HG02759 (cell line): ENCODE measurements at regions not wholly inside any gene's neighbourhood (a gene's known extent, or its start where the extent isn't known, plus 50 kb on each side); places are given as distances from the start of the nearest gene placed in this dataset.

ENCODE experiments used
- ATAC-seq: cut with Tn5 transposase; IDR thresholded peaks from one replicate; pipeline ENCODE4 v1.9.1; 2021; ENCODE audit warnings: mild to moderate bottlenecking, moderate library complexity; ENCODE audit not compliant: unreplicated experiment

- ATAC-seq: no peak
Observed at GRCh38 chr4:45795135-45795534, 328.7 kb downstream of the GABRG1 start.

- no peak for ATAC-seq
Observed at GRCh38 chr4:45778514-45778913, 345.3 kb downstream of the GABRG1 start.

- ATAC-seq: no peak
Observed at GRCh38 chr4:45776146-45776545, 347.7 kb downstream of the GABRG1 start.

GRCh38 chr4:45770958-45771357, 352.9 kb downstream of the GABRG1 start:
- ATAC-seq: no peak

- no peak for ATAC-seq
Observed at GRCh38 chr4:45765521-45765920, 358.3 kb downstream of the GABRG1 start.

GRCh38 chr4:45751877-45752530, 371.9 kb downstream of the GABRG1 start:
- ATAC-seq: no peak

GRCh38 chr4:45750721-45751120, 373.1 kb downstream of the GABRG1 start:
- no peak for ATAC-seq

- ATAC-seq: no peak
Observed at GRCh38 chr4:45745741-45746140, 378.1 kb downstream of the GABRG1 start.

- ATAC-seq: no peak
Observed at GRCh38 chr4:45741897-45742296, 382.0 kb downstream of the GABRG1 start.

- ATAC-seq: no peak
Observed at GRCh38 chr4:45732161-45732560, 391.7 kb downstream of the GABRG1 start.

GRCh38 chr4:45716093-45716492, 407.8 kb downstream of the GABRG1 start:
- no peak for ATAC-seq

GRCh38 chr4:45713996-45714395, 409.9 kb downstream of the GABRG1 start:
- ATAC-seq: no peak

- ATAC-seq: no peak
Observed at GRCh38 chr4:45701621-45702020, 422.2 kb downstream of the GABRG1 start.

GRCh38 chr4:45693746-45694145, 430.1 kb downstream of the GABRG1 start:
- no peak for ATAC-seq

- no peak for ATAC-seq
Observed at GRCh38 chr4:45692131-45692735, 431.6 kb downstream of the GABRG1 start.

- ATAC-seq: no peak
Observed at GRCh38 chr4:45688341-45688740, 435.5 kb downstream of the GABRG1 start.

- no peak for ATAC-seq
Observed at GRCh38 chr4:45679411-45679810, 444.4 kb downstream of the GABRG1 start.

- ATAC-seq: no peak
Observed at GRCh38 chr4:45668128-45668527, 455.7 kb downstream of the GABRG1 start.

GRCh38 chr4:45663628-45664081, 460.2 kb downstream of the GABRG1 start:
- ATAC-seq: no peak

- no peak for ATAC-seq
Observed at GRCh38 chr4:45663003-45663402, 460.9 kb downstream of the GABRG1 start.

GRCh38 chr4:45661893-45662292, 462.0 kb downstream of the GABRG1 start:
- no peak for ATAC-seq

GRCh38 chr4:45650545-45650944, 473.3 kb downstream of the GABRG1 start:
- no peak for ATAC-seq

- no peak for ATAC-seq
Observed at GRCh38 chr4:45648846-45649245, 475.0 kb downstream of the GABRG1 start.
